Neural cell (in vitro differentiated cells): ENCODE measurements at regions not wholly inside any gene's neighbourhood (a gene's known extent, or its start where the extent isn't known, plus 50 kb on each side); places are given as distances from the start of the nearest gene placed in this dataset.

ENCODE experiments used
- H2AFZ ChIP-seq: fragments of 200-600, 300-800 bp; sonication (generic), shearing (Covaris generic); 2 replicates; pipeline ENCODE4 v1.6.0; 2014; ENCODE audit warnings: low read depth, mild to moderate bottlenecking, antibody characterized with exemption, low read length, moderate library complexity
- H3F3A ChIP-seq: fragments of 200-600 bp; shearing (Covaris generic); 2 replicates; pipeline ENCODE4 v1.6.1; 2016; ENCODE audit warnings: mild to moderate bottlenecking, moderate library complexity, mixed read lengths, antibody characterized with exemption, low read length; ENCODE audit not compliant: insufficient read depth, poor library complexity, severe bottlenecking
- H3K27ac ChIP-seq: fragments of 200-600, 300-800 bp; sonication (generic), shearing (Covaris generic); 2 replicates; pipeline ENCODE4 v1.5.1; 2014; ENCODE audit warnings: mild to moderate bottlenecking, low read length, moderate library complexity
- H3K27me3 ChIP-seq: fragments of 300-800, 200-600 bp; sonication (generic), shearing (Covaris generic); 2 replicates; pipeline ENCODE4 v1.6.0; 2014; ENCODE audit warnings: mild to moderate bottlenecking, low read depth, low read length, moderate library complexity; ENCODE audit not compliant: insufficient read depth
- H3K36me3 ChIP-seq: fragments of 300-800, 200-600 bp; sonication (generic), shearing (Covaris generic); 2 replicates; pipeline ENCODE4 v1.5.1; 2014; ENCODE audit warnings: mild to moderate bottlenecking, antibody characterized with exemption, low read length, moderate library complexity; ENCODE audit not compliant: insufficient read depth
- H3K4me2 ChIP-seq: fragments of 300-800, 200-600 bp; sonication (generic), shearing (Covaris generic); 2 replicates; pipeline ENCODE4 v1.6.0; 2014; ENCODE audit warnings: mild to moderate bottlenecking, low read length
- H3K4me3 ChIP-seq: fragments of 300-800, 200-600 bp; sonication (generic), shearing (Covaris generic); 2 replicates; pipeline ENCODE4 v1.5.1; 2014; ENCODE audit warnings: mild to moderate bottlenecking, low read length, moderate library complexity
- H3K79me2 ChIP-seq: fragments of 200-600 bp; shearing (Covaris generic); replicated peaks from 2 replicates; pipeline ENCODE4 v1.6.0; 2014; ENCODE audit warnings: mild to moderate bottlenecking, low read length, moderate library complexity; ENCODE audit not compliant: insufficient read depth
- H3K9ac ChIP-seq: fragments of 300-800, 200-600 bp; sonication (generic), shearing (Covaris generic); 2 replicates; pipeline ENCODE4 v1.6.1; 2016; ENCODE audit warnings: mild to moderate bottlenecking, low read length, mixed read lengths
- H3K9me2 ChIP-seq: fragments of 200-600 bp; shearing (Covaris generic); 2 replicates; pipeline ENCODE4 v1.6.1; 2016; ENCODE audit warnings: mild to moderate bottlenecking, low read length, mixed read lengths; ENCODE audit not compliant: insufficient read depth
- H3K9me3 ChIP-seq: fragments of 200-600, 300-800 bp; sonication (generic), shearing (Covaris generic); 2 replicates; pipeline ENCODE4 v1.6.1; 2016; ENCODE audit warnings: mild to moderate bottlenecking, mixed run types, low read length, moderate library complexity, mixed read lengths
- H4K20me1 ChIP-seq: fragments of 200-600 bp; shearing (Covaris generic); 2 replicates; pipeline ENCODE4 v1.6.1; 2016; ENCODE audit warnings: mild to moderate bottlenecking, mixed run types; ENCODE audit not compliant: insufficient read depth
- EP300 ChIP-seq: fragments of 450-650 bp; conservative IDR thresholded peaks from 2 replicates; pipeline ENCODE4 v1.6.1; 2014; ENCODE audit warnings: antibody characterized with exemption, mild to moderate bottlenecking, moderate library complexity; ENCODE audit not compliant: poor library complexity, severe bottlenecking
- EZH2 ChIP-seq: fragments of 200-600, 300-800 bp; shearing (Covaris generic), sonication (generic); IDR thresholded peaks from 2 replicates; pipeline ENCODE4 v1.6.1; 2014; ENCODE audit warnings: antibody characterized with exemption, low read length, borderline replicate concordance, mild to moderate bottlenecking; ENCODE audit not compliant: insufficient read depth, poor library complexity, severe bottlenecking
- MXI1 ChIP-seq: fragments of 450-650 bp; conservative IDR thresholded peaks from 2 replicates; pipeline ENCODE4 v1.6.1; 2014; ENCODE audit warnings: antibody characterized with exemption, mild to moderate bottlenecking; ENCODE audit not compliant: poor library complexity, severe bottlenecking
- POLR2AphosphoS5 ChIP-seq: IDR thresholded peaks from 2 replicates; pipeline ENCODE4 v1.6.1; 2012
- RAD21 ChIP-seq: fragments of 450-650 bp; conservative IDR thresholded peaks from 2 replicates; pipeline ENCODE4 v1.6.1; 2014; ENCODE audit warnings: antibody characterized with exemption, mild to moderate bottlenecking, moderate library complexity
- REST ChIP-seq: IDR thresholded peaks from 2 replicates; pipeline ENCODE4 v1.6.1; 2012; ENCODE audit warnings: borderline replicate concordance
- SMC3 ChIP-seq: fragments of 450-650 bp; conservative IDR thresholded peaks from 2 replicates; pipeline ENCODE4 v1.6.1; 2014; ENCODE audit warnings: antibody characterized with exemption, mild to moderate bottlenecking, moderate library complexity; ENCODE audit not compliant: poor library complexity
- TAF1 ChIP-seq: IDR thresholded peaks from 2 replicates; pipeline ENCODE4 v1.6.1; 2012; ENCODE audit warnings: low read depth
- TF ChIP-seq, protein P1 (sequence below): fragments of 450-650 bp; IDR thresholded peaks from 2 replicates; pipeline ENCODE4 v1.5.1; 2014; ENCODE audit warnings: antibody characterized with exemption, mild to moderate bottlenecking, moderate library complexity; ENCODE audit not compliant: poor library complexity, severe bottlenecking

- Histone ChIP-seq H3F3A (no peaks in the 10 kb centered on the region), H3K27me3 (no peaks in the 10 kb centered on the region), H3K36me3 (no peaks in the 10 kb centered on the region), H3K79me2 (no peaks in the 10 kb centered on the region), H3K27ac (no peak overlapping the region), H3K9ac (no peak overlapping the region), H3K4me3 (no peak overlapping the region), H3K4me2 (no peak overlapping the region), H3K9me2 (no peaks in the 10 kb centered on the region), H4K20me1 (no peaks in the 10 kb centered on the region), H3K9me3 (no peaks in the 10 kb centered on the region), H2AFZ (no peak overlapping the region)
- no peak for TF ChIP-seq SMC3
- TF ChIP-seq EP300: no peak
- TF ChIP-seq, protein P1, sequence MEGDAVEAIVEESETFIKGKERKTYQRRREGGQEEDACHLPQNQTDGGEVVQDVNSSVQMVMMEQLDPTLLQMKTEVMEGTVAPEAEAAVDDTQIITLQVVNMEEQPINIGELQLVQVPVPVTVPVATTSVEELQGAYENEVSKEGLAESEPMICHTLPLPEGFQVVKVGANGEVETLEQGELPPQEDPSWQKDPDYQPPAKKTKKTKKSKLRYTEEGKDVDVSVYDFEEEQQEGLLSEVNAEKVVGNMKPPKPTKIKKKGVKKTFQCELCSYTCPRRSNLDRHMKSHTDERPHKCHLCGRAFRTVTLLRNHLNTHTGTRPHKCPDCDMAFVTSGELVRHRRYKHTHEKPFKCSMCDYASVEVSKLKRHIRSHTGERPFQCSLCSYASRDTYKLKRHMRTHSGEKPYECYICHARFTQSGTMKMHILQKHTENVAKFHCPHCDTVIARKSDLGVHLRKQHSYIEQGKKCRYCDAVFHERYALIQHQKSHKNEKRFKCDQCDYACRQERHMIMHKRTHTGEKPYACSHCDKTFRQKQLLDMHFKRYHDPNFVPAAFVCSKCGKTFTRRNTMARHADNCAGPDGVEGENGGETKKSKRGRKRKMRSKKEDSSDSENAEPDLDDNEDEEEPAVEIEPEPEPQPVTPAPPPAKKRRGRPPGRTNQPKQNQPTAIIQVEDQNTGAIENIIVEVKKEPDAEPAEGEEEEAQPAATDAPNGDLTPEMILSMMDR: no peak
- TF ChIP-seq POLR2AphosphoS5: no peak
- no peak for TF ChIP-seq RAD21
- TF ChIP-seq MXI1: no peak
- TF ChIP-seq TAF1: no peak
- no peak for TF ChIP-seq EZH2
- TF ChIP-seq REST: no peak
These were observed 501.0 kb upstream of the SETBP1 start for GRCh38 chr18:44179693-44180092.

- Histone ChIP-seq H3F3A (no peaks in the 10 kb centered on the region), H3K36me3 (no peaks in the 10 kb centered on the region), H3K9ac (no peak overlapping the region), H3K9me3 (no peaks in the 10 kb centered on the region), H3K27ac (no peak overlapping the region), H3K4me3 (no peak overlapping the region), H2AFZ (no peak overlapping the region), H3K27me3 (no peaks in the 10 kb centered on the region), H3K4me2 (no peak overlapping the region), H3K79me2 (no peaks in the 10 kb centered on the region), H4K20me1 (no peaks in the 10 kb centered on the region), H3K9me2 (no peaks in the 10 kb centered on the region)
- TF ChIP-seq EZH2: no peak
- no peak for TF ChIP-seq TAF1
- TF ChIP-seq RAD21: no peak
- no peak for TF ChIP-seq POLR2AphosphoS5
- TF ChIP-seq EP300: no peak
These were observed 500.0 kb upstream of the SETBP1 start for GRCh38 chr18:44180683-44181082.
